HEK293 (cell line): ENCODE measurements at regions not wholly inside any gene's neighbourhood (a gene's known extent, or its start where the extent isn't known, plus 50 kb on each side); places are given as distances from the start of the nearest gene placed in this dataset.

Experiments
- CTCF ChIP-seq: fragments of 450-650 bp; formaldehyde crosslinking; IDR thresholded peaks from 2 replicates; pipeline ENCODE4 v1.5.1; 2016; ENCODE audit warnings: missing biosample characterization, missing genetic modification characterization
- KLF1 ChIP-seq: fragments of 450-650 bp; formaldehyde crosslinking; IDR thresholded peaks from 2 replicates; pipeline ENCODE4 v1.5.1; 2016; ENCODE audit warnings: missing biosample characterization, missing genetic modification characterization
- KLF9 ChIP-seq: fragments of 450-650 bp; formaldehyde crosslinking; IDR thresholded peaks from 2 replicates; pipeline ENCODE4 v1.5.1; 2016; ENCODE audit warnings: missing biosample characterization, missing genetic modification characterization, low read depth
- REST ChIP-seq: fragments of 450-650 bp; formaldehyde crosslinking; IDR thresholded peaks from 2 replicates; pipeline ENCODE4 v1.5.1; 2016; ENCODE audit warnings: missing biosample characterization, missing genetic modification characterization
- TSHZ1 ChIP-seq: fragments of 450-650 bp; formaldehyde crosslinking; IDR thresholded peaks from 2 replicates; pipeline ENCODE4 v1.5.1; 2016; ENCODE audit warnings: missing biosample characterization, missing genetic modification characterization, borderline replicate concordance
- ZNF624 ChIP-seq: fragments of 450-650 bp; formaldehyde crosslinking; IDR thresholded peaks from 2 replicates; pipeline ENCODE4 v1.5.1; 2017; ENCODE audit warnings: missing biosample characterization, missing genetic modification characterization

GRCh38 chr6:112576423-112576822, 229.3 kb downstream of the RFPL4B start:
- no peak for TF ChIP-seq CTCF (tag by site-specific recombination)
- TF ChIP-seq TSHZ1 = no peak
- no peak for TF ChIP-seq ZNF624 (tag by site-specific recombination)
- no peak for TF ChIP-seq REST (tag by site-specific recombination)
- TF ChIP-seq KLF9 = no peak
- TF ChIP-seq KLF1 (tag by site-specific recombination) = no peak
